SK-N-SH (cell line): ENCODE measurements at regions not wholly inside any gene's neighbourhood (a gene's known extent, or its start where the extent isn't known, plus 50 kb on each side); places are given as distances from the start of the nearest gene placed in this dataset.

Experiments used
- CTCF ChIA-PET: fragments of 300-600, 350-600 bp; formaldehyde crosslinking; extraction: SDS; loops from one replicate; lab custom pipeline; 2021; lab: Yijun Ruan, JAX
- POLR2A ChIA-PET: fragments of 350-600 bp; sonication (Branson Sonifier 250); formaldehyde crosslinking; extraction: SDS; loops from one replicate; lab custom pipeline; 2020; ENCODE audit warnings: antibody characterized with exemption, inconsistent platforms; lab: Yijun Ruan, JAX
- DNase-seq: peaks from one replicate; pipeline ENCODE4 v3.0.0; 2012
- H2AFZ ChIP-seq: fragments of 200-600 bp; sonication (generic); 2 replicates; pipeline ENCODE4 v1.8.1; 2016; ENCODE audit warnings: antibody characterized with exemption, mild to moderate bottlenecking, low read depth
- H3F3A ChIP-seq: fragments of 200-600 bp; sonication (generic); replicated peaks from 2 replicates; pipeline ENCODE3; 2016; ENCODE audit warnings: antibody characterized with exemption, mild to moderate bottlenecking; ENCODE audit not compliant: insufficient read depth
- H3K27ac ChIP-seq, 2 experiments: fragments of 200-500 bp in 1 of 2; fragments of 200-600 bp in 1 of 2; sonication (Bioruptor generic) in 1 of 2; sonication (generic), shearing (Covaris generic) in 1 of 2; 2 replicates each; pipeline versions ENCODE4 v1.5.1 to v1.6.1; 2014 to 2016; ENCODE audit warnings: low read depth in 2 of 2, inconsistent platforms in 1 of 2, low read length in 1 of 2, mild to moderate bottlenecking in 1 of 2, mixed read lengths in 1 of 2
- H3K27me3 ChIP-seq: fragments of 200-600 bp; sonication (generic), shearing (Covaris generic); 2 replicates; pipeline ENCODE4 v1.6.1; 2016; ENCODE audit warnings: mixed run types; ENCODE audit not compliant: insufficient read depth
- H3K36me3 ChIP-seq, 2 experiments: fragments of 200-500 bp in 1 of 2; fragments of 200-600 bp in 1 of 2; sonication (Bioruptor generic) in 1 of 2; sonication (generic) in 1 of 2; replicated peaks in 1 of 2; 2 replicates each; pipeline versions ENCODE3 to v1.5.1; 2014 to 2016; ENCODE audit warnings: low read length in 1 of 2, mild to moderate bottlenecking in 1 of 2; ENCODE audit not compliant: insufficient read depth in 2 of 2, control insufficient read depth in 1 of 2
- H3K4me1 ChIP-seq, 2 experiments: fragments of 200-500 bp in 1 of 2; fragments of 200-600 bp in 1 of 2; sonication (Bioruptor generic) in 1 of 2; sonication (generic), shearing (Covaris generic) in 1 of 2; 2 replicates each; pipeline versions ENCODE4 v1.5.1 to v1.6.1; 2014 to 2016; ENCODE audit warnings: low read depth in 1 of 2, low read length in 1 of 2, mixed run types in 1 of 2; ENCODE audit not compliant: insufficient read depth in 2 of 2, control insufficient read depth in 1 of 2
- H3K4me2 ChIP-seq: fragments of 200-600 bp; sonication (generic), shearing (Covaris generic); 2 replicates; pipeline ENCODE4 v1.6.1; 2017; ENCODE audit warnings: mixed run types
- H3K4me3 ChIP-seq, 2 experiments: fragments of 200-500 bp in 1 of 2; fragments of 200-600 bp in 1 of 2; sonication (Bioruptor generic) in 1 of 2; sonication (generic), shearing (Covaris generic) in 1 of 2; 2 replicates each; pipeline versions ENCODE4 v1.5.1 to v1.8.1; 2014 to 2016; ENCODE audit warnings: low read depth in 2 of 2, inconsistent platforms in 1 of 2, low read length in 1 of 2, mild to moderate bottlenecking in 1 of 2, mixed read lengths in 1 of 2, moderate library complexity in 1 of 2
- H3K79me2 ChIP-seq: fragments of 200-600 bp; sonication (generic); 2 replicates; pipeline ENCODE4 v1.8.1; 2017; ENCODE audit warnings: mild to moderate bottlenecking; ENCODE audit not compliant: insufficient read depth
- H3K9ac ChIP-seq: fragments of 200-600 bp; sonication (generic); 2 replicates; pipeline ENCODE4 v1.6.1; 2017; ENCODE audit warnings: mixed run types
- H3K9me2 ChIP-seq: fragments of 200-600 bp; sonication (generic); 2 replicates; pipeline ENCODE4 v1.6.1; 2017; ENCODE audit warnings: mixed run types
- H3K9me3 ChIP-seq: fragments of 200-600 bp; sonication (generic); 2 replicates; pipeline ENCODE4 v1.6.1; 2017; ENCODE audit warnings: mixed run types, mild to moderate bottlenecking, moderate library complexity
- H4K20me1 ChIP-seq: fragments of 200-600 bp; sonication (generic); 2 replicates; pipeline ENCODE4 v1.6.1; 2017; ENCODE audit warnings: mild to moderate bottlenecking, mixed run types; ENCODE audit not compliant: insufficient read depth
- CHD2 ChIP-seq: fragments of 150-350 bp; IDR thresholded peaks from 2 replicates; pipeline ENCODE4 v1.6.1; 2018; ENCODE audit warnings: low read length; ENCODE audit not compliant: partially characterized antibody
- ELF1 ChIP-seq: IDR thresholded peaks from 2 replicates; pipeline ENCODE4 v1.4.0; 2012
- EP300 ChIP-seq, 2 experiments: IDR thresholded peaks; 2 replicates each; pipeline versions ENCODE4 v1.4.0 to v1.6.1; 2012; ENCODE audit warnings: borderline replicate concordance in 1 of 2, low read depth in 1 of 2, low read length in 1 of 2
- EZH2phosphoT487 ChIP-seq: fragments of 200-600 bp; sonication (generic); IDR thresholded peaks from 2 replicates; pipeline ENCODE4 v1.6.1; 2017; ENCODE audit warnings: low read depth, mixed run types, mild to moderate bottlenecking, antibody characterized with exemption, moderate library complexity, borderline replicate concordance
- JUND ChIP-seq: IDR thresholded peaks from 2 replicates; pipeline ENCODE4 v1.4.0; 2012
- MEF2A ChIP-seq: IDR thresholded peaks from 2 replicates; pipeline ENCODE4 v1.4.0; 2012; ENCODE audit warnings: low read depth, borderline replicate concordance
- MXI1 ChIP-seq: IDR thresholded peaks from 2 replicates; pipeline ENCODE4 v1.6.1; 2012; ENCODE audit warnings: mild to moderate bottlenecking, low read depth, low read length, improper control_type of control experiment
- NFIC ChIP-seq: IDR thresholded peaks from 2 replicates; pipeline ENCODE4 v1.4.0; 2012; ENCODE audit warnings: borderline replicate concordance
- NRF1 ChIP-seq: IDR thresholded peaks from 2 replicates; pipeline ENCODE4 v1.6.1; 2012; ENCODE audit warnings: low read depth, mild to moderate bottlenecking, low read length
- RAD21 ChIP-seq: IDR thresholded peaks from 2 replicates; pipeline ENCODE4 v1.6.1; 2012; ENCODE audit warnings: mild to moderate bottlenecking, low read length
- RCOR1 ChIP-seq: fragments of 150-350 bp; IDR thresholded peaks from 2 replicates; pipeline ENCODE4 v1.6.1; 2017; ENCODE audit warnings: antibody characterized with exemption, low read length
- RFX5 ChIP-seq: IDR thresholded peaks from 2 replicates; pipeline ENCODE4 v1.6.1; 2012; ENCODE audit warnings: mild to moderate bottlenecking, improper control_type of control experiment, low read length
- RXRA ChIP-seq: IDR thresholded peaks from 2 replicates; pipeline ENCODE4 v1.4.0; 2012; ENCODE audit warnings: low read depth, mild to moderate bottlenecking, borderline replicate concordance
- SIN3A ChIP-seq: IDR thresholded peaks from 2 replicates; pipeline ENCODE4 v1.6.1; 2012; ENCODE audit warnings: low read depth, mild to moderate bottlenecking, low read length, moderate library complexity, borderline replicate concordance
- SMC3 ChIP-seq: IDR thresholded peaks from 2 replicates; pipeline ENCODE4 v1.6.1; 2012; ENCODE audit warnings: low read depth, low read length, improper control_type of control experiment
- TAF1 ChIP-seq: IDR thresholded peaks from 2 replicates; pipeline ENCODE4 v1.6.1; 2012; ENCODE audit warnings: low read depth, mild to moderate bottlenecking, low read length, moderate library complexity, borderline replicate concordance
- TEAD4 ChIP-seq: IDR thresholded peaks from 2 replicates; pipeline ENCODE4 v1.4.0; 2012; ENCODE audit warnings: mild to moderate bottlenecking, borderline replicate concordance; ENCODE audit not compliant: insufficient read depth
- ZBTB33 ChIP-seq: IDR thresholded peaks from 2 replicates; pipeline ENCODE4 v1.4.0; 2012; ENCODE audit warnings: low read depth, borderline replicate concordance
- WGBS: methylation state at CpG from one replicate; pipeline ENCODE4 v1.1.6; 2017; ENCODE audit warnings: low lambda C conversion rate; 5-methylcytosine and 5-hydroxymethylcytosine counted together
- TF ChIP-seq, protein P1 (sequence below): IDR thresholded peaks from 2 replicates; pipeline ENCODE4; 2012
- TF ChIP-seq, protein P2 (sequence below): IDR thresholded peaks from 2 replicates; pipeline ENCODE4 v1.6.1; 2012; ENCODE audit warnings: mild to moderate bottlenecking, low read depth, low read length, moderate library complexity

DNA sequence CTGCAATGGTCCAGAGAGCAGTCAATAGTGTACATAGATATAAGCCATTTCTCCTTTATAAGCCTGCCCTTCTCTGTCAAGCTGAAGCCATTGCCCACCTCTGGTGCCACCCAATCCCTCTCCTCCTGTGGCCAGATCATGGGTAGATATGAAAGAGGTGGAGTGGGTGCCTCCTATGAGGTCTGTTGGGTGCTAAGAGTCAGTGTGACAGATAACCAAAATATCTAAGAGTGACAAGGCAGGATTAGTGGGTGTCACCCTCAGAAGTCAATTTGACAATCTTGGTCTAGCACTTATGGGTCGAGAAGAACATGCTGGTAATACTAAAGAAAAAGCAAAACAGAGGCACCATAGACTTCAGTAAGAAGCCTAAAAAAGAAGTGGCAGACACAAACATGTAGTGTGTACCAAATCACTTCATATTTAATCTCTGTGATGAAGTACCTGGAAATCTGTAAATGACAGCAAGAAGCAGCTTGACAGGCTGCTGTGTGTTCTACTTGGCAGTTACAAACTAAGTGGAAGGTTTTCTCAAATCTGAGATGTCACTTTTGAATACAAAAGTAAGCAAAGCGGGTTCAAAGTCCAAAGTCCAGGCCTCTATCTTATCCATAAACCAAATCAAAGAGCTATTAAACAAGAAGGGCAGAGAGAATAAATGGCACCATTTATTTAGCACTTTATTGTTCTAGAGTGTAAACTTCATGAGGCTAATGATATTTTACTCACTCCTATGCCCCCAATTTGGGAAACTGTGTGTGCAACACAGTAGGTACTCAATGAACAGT, 118.9 kb upstream of the EOMES start:
- H3K4me3 ChIP-seq, result no peak overlapping the region
- 0% methylated on average over 2 of the region's 2 CpGs for WGBS
- H3K9ac ChIP-seq, result no peak overlapping the region
- no peaks in the 10 kb centered on the region for H3K9me3 ChIP-seq
- no peaks in the 10 kb centered on the region for H4K20me1 ChIP-seq
- no peak overlapping the region for H3K27ac ChIP-seq
- no peaks in the 10 kb centered on the region for H3F3A ChIP-seq
- no peaks in the 10 kb centered on the region for H3K27me3 ChIP-seq
- no peak overlapping the region for H3K4me2 ChIP-seq
- no peaks in the 10 kb centered on the region for H3K36me3 ChIP-seq
- ChIA-PET CTCF (no interaction called here), POLR2A (no interaction called here)
- no peaks in the 10 kb centered on the region for H3K79me2 ChIP-seq
- H3K9me2 ChIP-seq, result no peaks in the 10 kb centered on the region
- no peak for DNase-seq
- H2AFZ ChIP-seq, result no peak overlapping the region
- no peaks in the 10 kb centered on the region for H3K4me1 ChIP-seq
- no peak for TF ChIP-seq SIN3A
- TF ChIP-seq TAF1, result no peak
- TF ChIP-seq EZH2phosphoT487, result no peak
- TF ChIP-seq RXRA, result no peak
- TF ChIP-seq RFX5, result no peak
- TF ChIP-seq ELF1, result no peak
- TF ChIP-seq RCOR1, result no peak
- TF ChIP-seq SMC3, result no peak
- TF ChIP-seq TEAD4, result no peak
- TF ChIP-seq CHD2, result no peak
- TF ChIP-seq NFIC, result no peak
- no peak for TF ChIP-seq JUND
- no peak for TF ChIP-seq EP300 (IDR thresholded peaks at IDR 0.05; ENCODE audit: borderline replicate concordance in 1 of 2, low read depth in 1 of 2, low read length in 1 of 2)
- TF ChIP-seq RAD21, result no peak
- no peak for TF ChIP-seq MXI1

GRCh38 chr3:27844052-27844675, 122.0 kb upstream of the EOMES start:
- Histone ChIP-seq H3K27ac (no peak overlapping the region), H3K4me3 (no peak overlapping the region), H3K27me3 (no peaks in the 10 kb centered on the region)
- 0% methylated on average over 1 of the region's 1 CpG for WGBS
- TF ChIP-seq MEF2A (no peak), EP300 (IDR thresholded peaks at IDR 0.05; ENCODE audit: borderline replicate concordance in 1 of 2, low read depth in 1 of 2, low read length in 1 of 2) (no peak), RXRA (no peak), NRF1 (no peak), ZBTB33 (no peak)
- TF ChIP-seq, protein P1, sequence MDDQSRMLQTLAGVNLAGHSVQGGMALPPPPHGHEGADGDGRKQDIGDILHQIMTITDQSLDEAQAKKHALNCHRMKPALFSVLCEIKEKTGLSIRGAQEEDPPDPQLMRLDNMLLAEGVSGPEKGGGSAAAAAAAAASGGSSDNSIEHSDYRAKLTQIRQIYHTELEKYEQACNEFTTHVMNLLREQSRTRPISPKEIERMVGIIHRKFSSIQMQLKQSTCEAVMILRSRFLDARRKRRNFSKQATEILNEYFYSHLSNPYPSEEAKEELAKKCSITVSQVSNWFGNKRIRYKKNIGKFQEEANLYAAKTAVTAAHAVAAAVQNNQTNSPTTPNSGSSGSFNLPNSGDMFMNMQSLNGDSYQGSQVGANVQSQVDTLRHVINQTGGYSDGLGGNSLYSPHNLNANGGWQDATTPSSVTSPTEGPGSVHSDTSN, result no peak
- TF ChIP-seq, protein P2, sequence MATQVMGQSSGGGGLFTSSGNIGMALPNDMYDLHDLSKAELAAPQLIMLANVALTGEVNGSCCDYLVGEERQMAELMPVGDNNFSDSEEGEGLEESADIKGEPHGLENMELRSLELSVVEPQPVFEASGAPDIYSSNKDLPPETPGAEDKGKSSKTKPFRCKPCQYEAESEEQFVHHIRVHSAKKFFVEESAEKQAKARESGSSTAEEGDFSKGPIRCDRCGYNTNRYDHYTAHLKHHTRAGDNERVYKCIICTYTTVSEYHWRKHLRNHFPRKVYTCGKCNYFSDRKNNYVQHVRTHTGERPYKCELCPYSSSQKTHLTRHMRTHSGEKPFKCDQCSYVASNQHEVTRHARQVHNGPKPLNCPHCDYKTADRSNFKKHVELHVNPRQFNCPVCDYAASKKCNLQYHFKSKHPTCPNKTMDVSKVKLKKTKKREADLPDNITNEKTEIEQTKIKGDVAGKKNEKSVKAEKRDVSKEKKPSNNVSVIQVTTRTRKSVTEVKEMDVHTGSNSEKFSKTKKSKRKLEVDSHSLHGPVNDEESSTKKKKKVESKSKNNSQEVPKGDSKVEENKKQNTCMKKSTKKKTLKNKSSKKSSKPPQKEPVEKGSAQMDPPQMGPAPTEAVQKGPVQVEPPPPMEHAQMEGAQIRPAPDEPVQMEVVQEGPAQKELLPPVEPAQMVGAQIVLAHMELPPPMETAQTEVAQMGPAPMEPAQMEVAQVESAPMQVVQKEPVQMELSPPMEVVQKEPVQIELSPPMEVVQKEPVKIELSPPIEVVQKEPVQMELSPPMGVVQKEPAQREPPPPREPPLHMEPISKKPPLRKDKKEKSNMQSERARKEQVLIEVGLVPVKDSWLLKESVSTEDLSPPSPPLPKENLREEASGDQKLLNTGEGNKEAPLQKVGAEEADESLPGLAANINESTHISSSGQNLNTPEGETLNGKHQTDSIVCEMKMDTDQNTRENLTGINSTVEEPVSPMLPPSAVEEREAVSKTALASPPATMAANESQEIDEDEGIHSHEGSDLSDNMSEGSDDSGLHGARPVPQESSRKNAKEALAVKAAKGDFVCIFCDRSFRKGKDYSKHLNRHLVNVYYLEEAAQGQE, result no peak
- TF ChIP-seq, all 33 proteins: peak for 0
- ChIA-PET POLR2A (no interaction called here), CTCF (no interaction called here)
- no peak for DNase-seq
- Histone ChIP-seq H2AFZ (no peak overlapping the region), H3K79me2 (no peaks in the 10 kb centered on the region), H3K9me2 (no peaks in the 10 kb centered on the region), H3K4me1 (no peaks in the 10 kb centered on the region), H3K4me2 (no peak overlapping the region), H4K20me1 (no peaks in the 10 kb centered on the region), H3K9me3 (no peaks in the 10 kb centered on the region), H3K36me3 (no peaks in the 10 kb centered on the region), H3K9ac (no peak overlapping the region), H3F3A (no peaks in the 10 kb centered on the region)
